GM12878 (cell line): ENCODE measurements at regions not wholly inside any gene's neighbourhood (a gene's known extent, or its start where the extent isn't known, plus 50 kb on each side); places are given as distances from the start of the nearest gene placed in this dataset.

ENCODE experiments used
- ATAC-seq: fragments of 200-7000 bp; cut with Tn5 transposase; 3 replicates; pipeline ENCODE4 v1.9.1; 2020; ENCODE audit warnings: mild to moderate bottlenecking, moderate library complexity
- BruUV-seq: library from RNA; stranded (reverse); fragments of 400-500 nt; replicated peaks from 2 replicates; lab custom pipeline; 2021; lab: Mats Ljungman, UMichigan
- CTCF ChIA-PET: fragments of 300-600 bp; sonication (Branson Sonifier 250); formaldehyde crosslinking; extraction: SDS; loops from one replicate; lab custom pipeline; 2021; ENCODE audit warnings: inconsistent platforms; lab: Yijun Ruan, JAX
- POLR2A ChIA-PET: fragments of 350-600 bp; formaldehyde crosslinking; extraction: SDS; loops from one replicate; lab custom pipeline; 2021; ENCODE audit warnings: inconsistent platforms; lab: Charles Lee
- RAD21 ChIA-PET: fragments of 300-600 bp; sonication (Branson Sonifier 250); formaldehyde crosslinking; loops from one replicate; lab custom pipeline; 2023; ENCODE audit warnings: antibody characterized with exemption; ENCODE audit not compliant: unreplicated experiment; lab: Charles Lee
- SMC1A ChIA-PET: fragments of 300-600 bp; sonication (Branson Sonifier 250); formaldehyde crosslinking; loops from one replicate; lab custom pipeline; 2023; ENCODE audit not compliant: unreplicated experiment, uncharacterized antibody; lab: Charles Lee
- DNase-seq: peaks from one replicate; pipeline ENCODE4 v3.0.0-alpha.2; 2011; ENCODE audit warnings: low read depth, low spot score
- FAIRE-seq: peaks from 3 replicates; lab custom pipeline; 2011; peaks lifted over from hg19 to GRCh38; lab: Jason Lieb, UNC
- H2AFZ ChIP-seq: 2 replicates; pipeline ENCODE4 v1.6.0; 2011; ENCODE audit warnings: low read depth, low read length, control low read depth; ENCODE audit not compliant: control insufficient read depth
- H3K27ac ChIP-seq: 2 replicates; pipeline ENCODE4 v1.5.1; 2011; ENCODE audit warnings: control low read depth; ENCODE audit not compliant: control insufficient read depth, insufficient read depth
- H3K27me3 ChIP-seq, 2 experiments: replicated peaks in 1 of 2; 2 replicates each; pipeline versions ENCODE4 v1.6.0 to v1.6.1; 2011; ENCODE audit warnings: low read length in 1 of 2; ENCODE audit not compliant: control insufficient read depth in 2 of 2, insufficient read depth in 2 of 2
- H3K36me3 ChIP-seq, 2 experiments: 2 replicates each; pipeline ENCODE4 v1.5.1; 2011; ENCODE audit warnings: low read length in 1 of 2; ENCODE audit not compliant: control insufficient read depth in 2 of 2, insufficient read depth in 2 of 2
- H3K4me1 ChIP-seq: 2 replicates; pipeline ENCODE4 v1.6.1; 2011; ENCODE audit warnings: mild to moderate bottlenecking, low read length, moderate library complexity, mixed read lengths; ENCODE audit not compliant: control insufficient read depth, insufficient read depth
- H3K4me2 ChIP-seq: 2 replicates; pipeline ENCODE4 v1.6.0; 2011; ENCODE audit warnings: control low read depth; ENCODE audit not compliant: control insufficient read depth, insufficient read depth
- H3K4me3 ChIP-seq: fragments of 200-600 bp; sonication (generic); 2 replicates; pipeline ENCODE4 v1.5.1; 2016
- H3K79me2 ChIP-seq: 2 replicates; pipeline ENCODE4 v1.6.0; 2011; ENCODE audit warnings: low read length; ENCODE audit not compliant: control insufficient read depth, insufficient read depth
- H3K9ac ChIP-seq: 2 replicates; pipeline ENCODE4 v1.8.0; 2011; ENCODE audit warnings: low read length, control low read depth, mixed read lengths; ENCODE audit not compliant: control insufficient read depth, insufficient read depth
- H3K9me3 ChIP-seq: replicated peaks from 3 replicates; pipeline ENCODE4 v1.5.1; 2011; ENCODE audit warnings: mild to moderate bottlenecking, low read length; ENCODE audit not compliant: control insufficient read depth, insufficient read depth
- H4K20me1 ChIP-seq: 2 replicates; pipeline ENCODE4 v1.6.0; 2011; ENCODE audit not compliant: control insufficient read depth, insufficient read depth
- BCL11A ChIP-seq: IDR thresholded peaks from 2 replicates; pipeline ENCODE4 v1.6.1; 2011; ENCODE audit warnings: low read depth, low read length
- CEBPB ChIP-seq, 2 experiments: fragments of 150-350 bp in 1 of 2; IDR thresholded peaks; 2 replicates each; pipeline ENCODE4 v1.6.1; 2012 to 2014; ENCODE audit warnings: low read depth in 2 of 2, low read length in 2 of 2, borderline replicate concordance in 1 of 2, inconsistent platforms in 1 of 2
- EP300 ChIP-seq, 2 experiments: fragments of 150-350 bp in 1 of 2; IDR thresholded peaks; 2 replicates each; pipeline ENCODE4 v1.6.1; 2011 to 2012; ENCODE audit warnings: low read depth in 2 of 2, low read length in 2 of 2, borderline replicate concordance in 1 of 2, improper control_type of control experiment in 1 of 2, inconsistent platforms in 1 of 2; ENCODE audit not compliant: control insufficient read depth in 1 of 2
- HDAC6 ChIP-seq: fragments of 200-600 bp; sonication (generic); IDR thresholded peaks from one replicate; pipeline ENCODE4 v1.8.0; 2017; ENCODE audit warnings: antibody characterized with exemption; ENCODE audit not compliant: unreplicated experiment
- MEF2B ChIP-seq: fragments of 450-650 bp; IDR thresholded peaks from 2 replicates; pipeline ENCODE4 v1.6.1; 2018; ENCODE audit warnings: mild to moderate bottlenecking, moderate library complexity; ENCODE audit not compliant: partially characterized antibody, poor library complexity, severe bottlenecking
- NR2F1 ChIP-seq: fragments of 450-650 bp; conservative IDR thresholded peaks from 2 replicates; pipeline ENCODE4 v1.6.1; 2017; ENCODE audit warnings: mild to moderate bottlenecking
- POLR2AphosphoS2 ChIP-seq: IDR thresholded peaks from 2 replicates; pipeline ENCODE4 v1.6.1; 2011; ENCODE audit warnings: low read depth, mild to moderate bottlenecking, low read length, improper control_type of control experiment, moderate library complexity
- RFX5 ChIP-seq: IDR thresholded peaks from 2 replicates; pipeline ENCODE4 v1.6.1; 2011; ENCODE audit warnings: low read depth, low read length, improper control_type of control experiment
- SIN3A ChIP-seq: IDR thresholded peaks from 2 replicates; pipeline ENCODE4 v1.6.1; 2012; ENCODE audit warnings: low read depth, low read length, improper control_type of control experiment
- SREBF2 ChIP-seq: IDR thresholded peaks from 2 replicates; pipeline ENCODE4 v1.6.1; 2012; ENCODE audit warnings: mild to moderate bottlenecking, low read length
- SUPT20H ChIP-seq: IDR thresholded peaks from 2 replicates; pipeline ENCODE4 v1.6.1; 2011; ENCODE audit warnings: low read depth, mild to moderate bottlenecking, low read length, moderate library complexity, borderline replicate concordance; ENCODE audit not compliant: control insufficient read depth
- TAF1 ChIP-seq: IDR thresholded peaks from 2 replicates; pipeline ENCODE4 v1.6.1; 2011; ENCODE audit warnings: mild to moderate bottlenecking, low read depth, low read length, borderline replicate concordance
- TCF12 ChIP-seq: IDR thresholded peaks from 2 replicates; pipeline ENCODE4 v1.6.1; 2011; ENCODE audit warnings: low read depth, mild to moderate bottlenecking, low read length
- WRNIP1 ChIP-seq: IDR thresholded peaks from 2 replicates; pipeline ENCODE4 v1.6.1; 2011; ENCODE audit warnings: low read depth, low read length, improper control_type of control experiment, borderline replicate concordance
- ZBTB4 ChIP-seq: fragments of 450-650 bp; formaldehyde crosslinking; IDR thresholded peaks from 2 replicates; pipeline ENCODE4 v1.4.0; 2022; ENCODE audit warnings: mild to moderate bottlenecking, moderate library complexity
- WGBS: methylation state at CpG from one replicate; pipeline ENCODE4 v1.1.6; 2016; ENCODE audit warnings: low lambda C conversion rate; ENCODE audit not compliant: insufficient replicate concordance, insufficient coverage; ENCODE audit errors: missing lambda C conversion rate; 5-methylcytosine and 5-hydroxymethylcytosine counted together
- in situ Hi-C: fragments of 300-500 bp; cut with MboI; formaldehyde crosslinking; loops from 9 replicates; pipeline ENCODE4 v1.14.3; 2018; ENCODE audit warnings: mixed read lengths
- intact Hi-C: fragments of 100-400 bp; cut with micrococcal nuclease; formaldehyde crosslinking; loops from one replicate; pipeline ENCODE4 v1.14.2; 2022; ENCODE audit not compliant: unreplicated experiment
- TF ChIP-seq, protein P1 (sequence below): IDR thresholded peaks from 2 replicates; pipeline ENCODE4 v1.6.1; 2011; ENCODE audit warnings: mild to moderate bottlenecking, low read depth, low read length, moderate library complexity; ENCODE audit not compliant: insufficient replicate concordance

GRCh38 chr6:156552849-156553248 is 224.3 kb upstream of the ARID1B start:
- Histone ChIP-seq H3K27me3 (peaks cover 0 to 4% of the 10 kb centered on the region in 2 experiments; a peak in 1 of 4 replicates), H3K4me1 (peaks cover 3% of the 10 kb centered on the region; the same call in 1 of the 2 replicates), H3K4me2 (no peak overlapping the region), H2AFZ (no peak overlapping the region), H3K9me3 (no peaks in the 10 kb centered on the region), H3K79me2 (no peaks in the 10 kb centered on the region), H4K20me1 (no peaks in the 10 kb centered on the region), H3K27ac (no peak overlapping the region), H3K4me3 (no peak overlapping the region), H3K9ac (no peak overlapping the region), H3K36me3 (no peaks in the 10 kb centered on the region)
- in situ Hi-C loops (no loop called here), intact Hi-C loops (no loop called here)
- CTCF ChIA-PET = no interaction called here
- ATAC-seq = no peak
- BruUV-seq = no TSS peak
- TF ChIP-seq ZBTB4 (CRISPR knock-in tag) (no peak), SREBF2 (no peak), WRNIP1 (no peak), TCF12 (no peak), CEBPB (IDR thresholded peaks at IDR 0.05; ENCODE audit: borderline replicate concordance in 1 of 2, low read depth in 2 of 2, low read length in 2 of 2) (no peak), HDAC6 (no peak), BCL11A (no peak), EP300 (IDR thresholded peaks at IDR 0.05; ENCODE audit: borderline replicate concordance in 1 of 2, control insufficient read depth in 1 of 2, low read depth in 2 of 2, low read length in 2 of 2) (no peak), POLR2AphosphoS2 (no peak), TAF1 (no peak), RFX5 (no peak), SUPT20H (no peak), MEF2B (no peak), NR2F1 (no peak), SIN3A (no peak)
- TF ChIP-seq, protein P1, sequence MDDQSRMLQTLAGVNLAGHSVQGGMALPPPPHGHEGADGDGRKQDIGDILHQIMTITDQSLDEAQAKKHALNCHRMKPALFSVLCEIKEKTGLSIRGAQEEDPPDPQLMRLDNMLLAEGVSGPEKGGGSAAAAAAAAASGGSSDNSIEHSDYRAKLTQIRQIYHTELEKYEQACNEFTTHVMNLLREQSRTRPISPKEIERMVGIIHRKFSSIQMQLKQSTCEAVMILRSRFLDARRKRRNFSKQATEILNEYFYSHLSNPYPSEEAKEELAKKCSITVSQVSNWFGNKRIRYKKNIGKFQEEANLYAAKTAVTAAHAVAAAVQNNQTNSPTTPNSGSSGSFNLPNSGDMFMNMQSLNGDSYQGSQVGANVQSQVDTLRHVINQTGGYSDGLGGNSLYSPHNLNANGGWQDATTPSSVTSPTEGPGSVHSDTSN = no peak
- RAD21 ChIA-PET = no interaction called here
- no peak for DNase-seq
- no peak for FAIRE-seq
- WGBS = 35% methylated on average over 9 of the region's 9 CpGs
- POLR2A ChIA-PET = no interaction called here
- SMC1A ChIA-PET = no interaction called here
